B cell (primary cell): ENCODE measurements at regions not wholly inside any gene's neighbourhood (a gene's known extent, or its start where the extent isn't known, plus 50 kb on each side); places are given as distances from the start of the nearest gene placed in this dataset.

Source experiments
- ATAC-seq: fragments of 200-7000 bp; cut with Tn5 transposase; one replicate; pipeline ENCODE4 v1.10.0; 2021; ENCODE audit warnings: low read depth, mild to moderate bottlenecking, moderate number of reproducible peaks, moderate library complexity
- CTCF ChIA-PET: fragments of 350-600 bp; sonication (Branson Sonifier 250); formaldehyde crosslinking; loops from one replicate; lab custom pipeline; 2021; ENCODE audit warnings: antibody characterized with exemption, inconsistent platforms; lab: Charles Lee
- POLR2A ChIA-PET: fragments of 350-600 bp; sonication (Branson Sonifier 250); formaldehyde crosslinking; loops from one replicate; lab custom pipeline; 2021; ENCODE audit warnings: antibody characterized with exemption; lab: Charles Lee
- DNase-seq: peaks from one replicate; pipeline ENCODE4 v3.0.0; 2013
- H2AFZ ChIP-seq: 2 replicates; pipeline ENCODE4 v1.6.1; 2012; ENCODE audit warnings: mild to moderate bottlenecking, low read depth, low read length; ENCODE audit not compliant: insufficient read depth, poor library complexity, severe bottlenecking
- H3K27ac ChIP-seq, 2 donors: 1 replicate in 1 of 2; 2 replicates in 1 of 2; pipeline ENCODE4 v1.5.1; 2012 to 2013; ENCODE audit warnings: low read length in 2 of 2, mild to moderate bottlenecking in 2 of 2, moderate library complexity in 1 of 2
- H3K27me3 ChIP-seq, 4 experiments: fragments of 200-600 bp in 1 of 4; sonication (generic) in 1 of 4; replicated peaks in 1 of 4; 1 replicate in 2 of 4; 2 replicates in 2 of 4; pipeline versions ENCODE4 v1.6.1 to v1.7.0; 2013 to 2016; ENCODE audit warnings: low read length in 3 of 4, mild to moderate bottlenecking in 2 of 4, mixed read lengths in 1 of 4, moderate library complexity in 1 of 4; ENCODE audit not compliant: insufficient read depth in 4 of 4, control insufficient read depth in 3 of 4; ENCODE audit errors: control extremely low read depth in 1 of 4
- H3K36me3 ChIP-seq, 2 experiments: replicated peaks in 1 of 2; 1 replicate in 1 of 2; 2 replicates in 1 of 2; pipeline versions ENCODE4 v1.6.1 to v1.7.1; 2013; ENCODE audit warnings: low read length in 1 of 2; ENCODE audit not compliant: insufficient read depth in 2 of 2, control insufficient read depth in 1 of 2; ENCODE audit errors: control extremely low read depth in 1 of 2, extremely low read depth in 1 of 2
- H3K4me1 ChIP-seq, 2 donors: fragments of 200-600 bp in 1 of 2; sonication (generic) in 1 of 2; 1 replicate in 1 of 2; 2 replicates in 1 of 2; pipeline versions ENCODE4 v1.5.1 to v1.6.1; 2013 to 2017; ENCODE audit warnings: low read length in 2 of 2; ENCODE audit not compliant: control insufficient read depth in 2 of 2, insufficient read depth in 2 of 2
- H3K4me2 ChIP-seq: replicated peaks from 2 replicates; pipeline ENCODE3; 2012; ENCODE audit warnings: mild to moderate bottlenecking, low read depth, low read length; ENCODE audit not compliant: poor library complexity, severe bottlenecking
- H3K4me3 ChIP-seq, 5 experiments: fragments of 200-600 bp in 1 of 5; sonication (generic) in 1 of 5; 1 replicate in 3 of 5; 2 replicates in 2 of 5; pipeline versions ENCODE4 v1.5.1 to v1.7.0; 2011 to 2016; ENCODE audit warnings: low read length in 4 of 5, mild to moderate bottlenecking in 4 of 5, low read depth in 2 of 5, control low read depth in 1 of 5, moderate library complexity in 1 of 5; ENCODE audit not compliant: insufficient read depth in 1 of 5; ENCODE audit errors: control extremely low read depth in 1 of 5, extremely low read depth in 1 of 5
- H3K79me2 ChIP-seq: fragments of 200-600 bp; sonication (generic); one replicate; pipeline ENCODE4 v1.6.0; 2016; ENCODE audit warnings: low read length; ENCODE audit not compliant: control insufficient read depth, insufficient read depth
- H3K9ac ChIP-seq: fragments of 200-600 bp; sonication (generic); 2 replicates; pipeline ENCODE4 v1.6.1; 2017; ENCODE audit warnings: mild to moderate bottlenecking, low read length, moderate library complexity
- H3K9me3 ChIP-seq, 3 donors: one replicate each; pipeline versions ENCODE4 v1.6.1 to v1.7.1; 2013; ENCODE audit warnings: low read length in 2 of 3; ENCODE audit not compliant: control insufficient read depth in 2 of 3, insufficient read depth in 1 of 3; ENCODE audit errors: control extremely low read depth in 1 of 3
- H4K20me1 ChIP-seq: 2 replicates; pipeline ENCODE4 v1.6.0; 2012; ENCODE audit warnings: mild to moderate bottlenecking, low read length; ENCODE audit not compliant: insufficient read depth, control insufficient read depth, poor library complexity, severe bottlenecking
- H3K27ac Mint-ChIP-seq: one replicate; pipeline ENCODE4 v1.8.0; 2021; ENCODE audit warnings: mixed read lengths
- H3K27me3 Mint-ChIP-seq: one replicate; pipeline ENCODE4 v1.8.0; 2021; ENCODE audit warnings: mixed read lengths
- H3K4me1 Mint-ChIP-seq: one replicate; pipeline ENCODE4 v1.8.0; 2021; ENCODE audit warnings: mixed read lengths
- H3K4me3 Mint-ChIP-seq: one replicate; pipeline ENCODE4 v1.8.0; 2021; ENCODE audit warnings: mixed read lengths
- H3K9me3 Mint-ChIP-seq: one replicate; pipeline ENCODE4 v1.8.0; 2022; ENCODE audit warnings: mixed read lengths; ENCODE audit not compliant: insufficient read depth
- EZH2 ChIP-seq: IDR thresholded peaks from 2 replicates; pipeline ENCODE4 v1.6.1; 2012; ENCODE audit warnings: borderline replicate concordance, low read depth, mild to moderate bottlenecking, moderate library complexity, low read length; ENCODE audit not compliant: insufficient read depth, poor library complexity, severe bottlenecking
- WGBS: methylation state at CpG from one replicate; pipeline ENCODE4 v1.1.5; 2013; ENCODE audit warnings: missing lambda C conversion rate; ENCODE audit not compliant: insufficient coverage; 5-methylcytosine and 5-hydroxymethylcytosine counted together
- intact Hi-C: fragments of 100-400 bp; cut with micrococcal nuclease; formaldehyde crosslinking; loops from one replicate; pipeline ENCODE4 v1.10.0; 2022
- TF ChIP-seq, protein P1 (sequence below): fragments of 200-600 bp; IDR thresholded peaks from one replicate; pipeline ENCODE4 v1.8.0; 2022; ENCODE audit warnings: antibody characterized with exemption, mild to moderate bottlenecking

- Histone ChIP-seq H3K79me2 (no peaks in the 10 kb centered on the region), H3K27me3 (no peaks in the 10 kb centered on the region), H2AFZ (no peak overlapping the region), H4K20me1 (no peaks in the 10 kb centered on the region), H3K9ac (no peak overlapping the region), H3K36me3 (no peaks in the 10 kb centered on the region), H3K4me2 (no peak overlapping the region), H3K9me3 (no peaks in the 10 kb centered on the region), H3K4me1 (no peaks in the 10 kb centered on the region), H3K4me3 (no peak overlapping the region), H3K27ac (no peak overlapping the region)
- no peak overlapping the region for H3K27ac Mint-ChIP-seq
- CTCF ChIA-PET, result no interaction called here
- no peak overlapping the region for H3K4me3 Mint-ChIP-seq
- ATAC-seq, result no peak
- POLR2A ChIA-PET, result no interaction called here
- intact Hi-C loops, result no loop called here
- 56% methylated on average over 1 of the region's 3 CpGs for WGBS
- no peaks in the 10 kb centered on the region for H3K27me3 Mint-ChIP-seq
- H3K4me1 Mint-ChIP-seq, result no peaks in the 10 kb centered on the region
- no peak for DNase-seq
- H3K9me3 Mint-ChIP-seq, result no peaks in the 10 kb centered on the region
- TF ChIP-seq, protein P1, sequence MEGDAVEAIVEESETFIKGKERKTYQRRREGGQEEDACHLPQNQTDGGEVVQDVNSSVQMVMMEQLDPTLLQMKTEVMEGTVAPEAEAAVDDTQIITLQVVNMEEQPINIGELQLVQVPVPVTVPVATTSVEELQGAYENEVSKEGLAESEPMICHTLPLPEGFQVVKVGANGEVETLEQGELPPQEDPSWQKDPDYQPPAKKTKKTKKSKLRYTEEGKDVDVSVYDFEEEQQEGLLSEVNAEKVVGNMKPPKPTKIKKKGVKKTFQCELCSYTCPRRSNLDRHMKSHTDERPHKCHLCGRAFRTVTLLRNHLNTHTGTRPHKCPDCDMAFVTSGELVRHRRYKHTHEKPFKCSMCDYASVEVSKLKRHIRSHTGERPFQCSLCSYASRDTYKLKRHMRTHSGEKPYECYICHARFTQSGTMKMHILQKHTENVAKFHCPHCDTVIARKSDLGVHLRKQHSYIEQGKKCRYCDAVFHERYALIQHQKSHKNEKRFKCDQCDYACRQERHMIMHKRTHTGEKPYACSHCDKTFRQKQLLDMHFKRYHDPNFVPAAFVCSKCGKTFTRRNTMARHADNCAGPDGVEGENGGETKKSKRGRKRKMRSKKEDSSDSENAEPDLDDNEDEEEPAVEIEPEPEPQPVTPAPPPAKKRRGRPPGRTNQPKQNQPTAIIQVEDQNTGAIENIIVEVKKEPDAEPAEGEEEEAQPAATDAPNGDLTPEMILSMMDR, result no peak
- TF ChIP-seq EZH2, result no peak
Measured at GRCh38 chr14:26070443-26070842, 527.4 kb downstream of the NOVA1 start.

DNA sequence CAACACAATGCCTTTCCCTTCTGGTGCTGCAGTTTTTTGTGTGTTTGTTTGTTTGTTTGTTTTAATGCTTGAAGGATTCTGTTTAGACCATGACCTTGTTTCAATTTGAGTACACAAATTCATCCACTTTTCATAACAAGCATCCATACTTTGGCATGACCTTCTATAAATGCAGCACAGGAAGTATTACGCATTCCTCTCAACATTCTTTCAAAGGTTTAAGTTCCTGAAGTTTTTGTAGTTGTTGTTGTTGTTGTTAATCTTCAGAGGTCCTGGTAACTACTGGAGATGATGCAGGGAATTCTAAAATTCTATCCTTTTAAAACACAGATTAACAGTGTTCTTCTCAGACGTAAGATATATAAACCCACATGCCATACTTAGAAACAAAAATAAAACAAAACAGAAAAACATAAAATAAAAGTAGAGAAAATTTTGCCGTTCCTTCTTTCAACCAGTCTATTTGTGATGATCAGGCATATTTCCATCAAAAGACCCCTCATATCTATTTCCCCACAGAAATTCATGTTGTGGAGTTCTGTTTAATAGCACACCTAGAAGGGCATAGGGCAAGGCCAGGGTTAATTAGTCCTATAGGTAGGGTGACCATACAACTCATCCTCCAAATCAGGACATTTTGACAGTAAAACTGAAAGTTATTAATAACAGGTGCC, 529.9 kb downstream of the NOVA1 start:
- ATAC-seq (no peak), DNase-seq (no peak)
- no peaks in the 10 kb centered on the region for H3K79me2 ChIP-seq
- H3K9ac ChIP-seq, result no peak overlapping the region
- no peaks in the 10 kb centered on the region for H3K9me3 Mint-ChIP-seq
- no peak overlapping the region for H3K4me3 Mint-ChIP-seq
- TF ChIP-seq EZH2, result no peak
- H3K9me3 ChIP-seq, result no peaks in the 10 kb centered on the region
- H2AFZ ChIP-seq, result no peak overlapping the region
- no peaks in the 10 kb centered on the region for H3K27me3 Mint-ChIP-seq
- POLR2A ChIA-PET, result no interaction called here
- no peak overlapping the region for H3K27ac ChIP-seq
- no peaks in the 10 kb centered on the region for H3K36me3 ChIP-seq
- no peaks in the 10 kb centered on the region for H3K27me3 ChIP-seq
- intact Hi-C loops, result no loop called here
- no peaks in the 10 kb centered on the region for H3K4me1 ChIP-seq
- H3K4me3 ChIP-seq, result no peak overlapping the region
- no peak overlapping the region for H3K4me2 ChIP-seq
- H3K4me1 Mint-ChIP-seq, result no peaks in the 10 kb centered on the region
- no CpG with 5 or more reads among the region's 3 CpGs for WGBS
- CTCF ChIA-PET, result no interaction called here
- H4K20me1 ChIP-seq, result no peaks in the 10 kb centered on the region
- no peak overlapping the region for H3K27ac Mint-ChIP-seq
